IPS DF 19.7 (cell line): ENCODE measurements at regions not wholly inside any gene's neighbourhood (a gene's known extent, or its start where the extent isn't known, plus 50 kb on each side); places are given as distances from the start of the nearest gene placed in this dataset.

ENCODE experiments used
- DNase-seq: peaks from one replicate; pipeline ENCODE4 v3.0.0-alpha.2; 2013; ENCODE audit warnings: low read depth, low spot score

- no peak for DNase-seq
Observed at GRCh38 chr3:59446775-59447465, 397.1 kb upstream of the CFAP20DC start.

- DNase-seq: no peak
Observed at GRCh38 chr3:59444676-59445075, 394.9 kb upstream of the CFAP20DC start.

DNA sequence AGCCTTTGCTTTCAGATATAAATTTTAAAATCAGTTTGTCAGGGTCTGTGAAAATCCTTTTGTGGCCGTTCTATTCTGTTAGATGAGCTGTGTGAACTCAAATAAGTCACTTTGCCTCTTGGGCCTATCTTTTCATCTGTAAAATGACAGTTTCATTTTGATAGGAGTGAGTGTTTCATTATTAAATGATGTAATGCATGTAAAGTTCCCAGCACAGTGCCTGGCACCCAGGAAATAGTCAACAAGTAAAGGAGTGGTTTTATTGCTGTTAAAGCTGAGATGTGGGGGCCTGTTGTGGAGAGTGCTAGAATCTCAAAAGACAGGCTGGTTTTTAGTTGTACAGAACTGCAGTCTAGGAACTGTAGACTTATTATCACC lies 394.5 kb upstream of the CFAP20DC start:
- no peak for DNase-seq

DNA sequence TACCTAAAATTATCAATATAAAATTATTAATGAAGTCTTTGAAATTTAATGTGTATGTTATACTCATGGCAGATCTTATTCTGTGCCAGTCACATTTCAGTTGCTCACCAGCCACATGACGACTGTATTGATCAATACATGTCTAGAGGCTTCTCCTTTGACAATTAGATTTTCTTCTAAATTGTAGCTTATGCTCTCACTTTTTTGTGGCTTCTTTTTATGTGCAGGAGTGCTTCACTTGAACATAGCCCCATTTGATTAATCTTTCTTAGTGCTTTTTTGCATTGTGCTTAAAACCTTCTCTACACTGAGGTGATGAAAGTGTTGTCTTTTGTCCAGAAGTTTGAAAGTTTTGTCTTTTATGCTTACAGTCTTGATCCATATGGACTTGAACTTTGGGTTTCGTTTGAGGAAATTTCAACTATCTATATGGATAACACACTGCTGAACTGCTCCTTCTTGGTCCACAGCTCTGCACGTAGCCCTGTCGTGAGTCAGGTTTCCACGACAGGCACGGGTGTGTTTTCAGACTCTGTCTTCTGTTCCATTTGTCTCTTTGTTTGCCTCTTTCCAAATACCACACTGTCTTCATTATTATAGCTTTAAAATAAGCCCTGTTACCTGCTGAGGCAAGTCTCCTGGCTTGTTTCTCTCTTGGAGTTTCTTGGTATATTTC lies 393.9 kb upstream of the CFAP20DC start:
- no peak for DNase-seq

GRCh38 chr3:59442046-59442445 lies 392.2 kb upstream of the CFAP20DC start:
- no peak for DNase-seq

DNA sequence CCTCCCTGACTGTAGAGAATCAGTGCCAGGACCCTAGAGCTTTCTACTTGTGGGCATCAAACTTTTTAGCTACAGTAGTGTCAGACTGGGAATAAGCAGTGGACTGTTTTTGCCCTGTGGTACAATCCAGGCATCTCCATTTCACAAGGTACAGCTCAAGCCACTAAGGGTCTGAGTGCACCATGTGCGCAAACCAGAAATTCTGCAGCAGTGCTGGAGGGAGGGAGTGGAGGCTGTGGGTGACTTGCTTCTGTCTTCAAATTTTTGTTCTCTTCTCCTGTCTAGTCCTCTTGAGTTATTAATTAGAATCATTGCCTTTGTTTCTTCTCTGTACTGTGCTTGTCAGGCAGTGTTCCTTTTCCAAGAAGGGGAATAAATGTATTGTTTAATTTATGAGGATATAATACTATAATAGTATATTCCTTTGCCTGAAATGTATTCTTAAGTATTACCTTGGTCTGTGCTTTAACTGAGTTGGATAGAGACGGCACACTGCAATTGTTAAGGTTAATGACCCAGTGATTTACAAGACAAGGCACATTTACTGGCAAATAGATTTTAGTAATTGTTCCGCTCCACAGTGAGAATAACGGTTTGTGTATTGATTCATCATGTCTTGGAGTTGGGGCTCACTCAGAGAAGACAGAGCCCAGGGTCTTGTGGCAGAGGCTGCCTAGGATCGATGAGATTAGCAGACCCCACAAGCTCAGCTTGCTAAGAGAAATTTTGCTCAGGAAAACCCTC lies 390.6 kb upstream of the CFAP20DC start:
- DNase-seq: no peak

DNA sequence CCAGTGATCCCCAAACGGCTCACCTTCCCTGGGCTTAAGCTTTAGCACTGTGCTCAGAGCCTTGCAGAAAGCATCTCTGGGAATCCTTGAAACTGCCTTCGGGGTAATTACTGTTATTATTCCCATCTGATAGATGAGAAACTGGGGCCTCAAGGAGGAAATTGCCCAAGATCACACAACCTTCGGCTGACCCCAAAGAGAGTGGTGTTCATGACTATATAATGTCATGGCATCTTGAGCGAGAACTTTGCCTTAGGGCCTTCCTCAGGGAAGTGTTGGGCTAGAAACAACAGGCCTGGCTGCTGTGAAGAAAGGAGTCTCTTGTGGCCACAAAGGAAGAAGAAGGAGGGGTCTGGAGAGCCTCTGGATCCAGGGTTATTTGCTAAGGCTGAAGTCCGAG lies 388.7 kb upstream of the CFAP20DC start:
- no peak for DNase-seq

GRCh38 chr3:59436164-59436958 lies 386.5 kb upstream of the CFAP20DC start:
- no peak for DNase-seq

- no peak for DNase-seq
Observed at GRCh38 chr3:59433546-59433945, 383.7 kb upstream of the CFAP20DC start.

GRCh38 chr3:59432665-59433064 lies 382.8 kb upstream of the CFAP20DC start:
- DNase-seq: no peak

DNA sequence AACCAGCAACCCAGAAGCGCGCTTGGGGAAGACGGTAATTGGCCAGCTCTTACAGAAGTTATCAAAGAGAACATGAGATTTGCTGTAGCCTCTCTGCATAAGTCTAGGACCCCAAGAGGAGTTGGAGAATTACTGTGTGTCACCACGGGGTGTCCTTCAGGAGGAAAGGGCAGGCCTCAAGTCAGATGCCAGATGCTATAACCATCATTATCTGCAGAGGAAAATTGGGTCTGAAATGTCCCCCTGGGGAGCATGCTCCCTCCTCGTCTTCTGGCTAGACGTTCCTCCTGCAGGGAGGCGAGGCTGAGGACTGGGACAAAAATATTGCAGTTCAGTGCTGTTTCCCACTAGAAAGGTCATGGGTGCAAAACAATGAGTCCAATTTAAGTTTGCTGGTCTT lies 380.5 kb upstream of the CFAP20DC start:
- DNase-seq: no peak

DNA sequence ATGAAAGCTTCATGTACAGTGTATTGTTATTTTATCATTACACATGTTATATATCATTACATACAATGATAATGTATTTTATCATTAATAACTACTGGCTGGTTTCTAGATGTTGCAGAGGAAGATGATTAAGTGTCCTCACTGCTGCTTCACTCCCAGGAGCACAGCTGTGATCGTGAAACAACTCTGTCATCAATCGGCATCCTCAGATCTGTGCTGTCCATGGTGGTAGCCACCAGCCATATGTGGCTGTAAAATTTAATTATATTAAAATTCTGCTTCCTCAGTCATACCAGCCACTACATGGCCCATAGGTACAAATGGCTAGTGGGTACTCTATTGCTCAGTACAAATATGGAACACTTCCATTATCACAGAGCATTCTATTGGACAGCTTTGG lies 379.4 kb upstream of the CFAP20DC start:
- DNase-seq: no peak

- no peak for DNase-seq
Observed at GRCh38 chr3:59426821-59427565, 377.2 kb upstream of the CFAP20DC start.

DNA sequence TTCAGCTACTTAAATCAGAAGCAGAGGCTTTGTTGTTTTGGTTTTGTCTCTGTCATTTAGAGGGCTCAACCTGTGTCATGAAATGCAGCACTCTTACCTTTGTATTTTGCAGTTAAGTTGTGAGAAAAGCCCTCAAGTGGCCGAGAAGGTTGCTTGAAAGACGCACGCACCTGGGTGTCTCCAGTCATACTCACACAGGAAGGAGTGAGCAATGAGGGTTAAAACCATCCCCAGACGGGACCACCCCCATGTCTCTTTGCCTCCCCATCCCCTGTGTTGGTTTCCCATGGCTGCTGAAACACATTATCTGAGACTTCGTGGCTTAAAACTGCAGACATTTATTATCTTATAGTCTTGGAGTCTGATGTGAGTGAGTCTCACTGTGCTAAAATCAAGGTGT lies 376.1 kb upstream of the CFAP20DC start:
- DNase-seq: no peak

GRCh38 chr3:59425371-59425770 lies 375.5 kb upstream of the CFAP20DC start:
- DNase-seq: no peak

DNA sequence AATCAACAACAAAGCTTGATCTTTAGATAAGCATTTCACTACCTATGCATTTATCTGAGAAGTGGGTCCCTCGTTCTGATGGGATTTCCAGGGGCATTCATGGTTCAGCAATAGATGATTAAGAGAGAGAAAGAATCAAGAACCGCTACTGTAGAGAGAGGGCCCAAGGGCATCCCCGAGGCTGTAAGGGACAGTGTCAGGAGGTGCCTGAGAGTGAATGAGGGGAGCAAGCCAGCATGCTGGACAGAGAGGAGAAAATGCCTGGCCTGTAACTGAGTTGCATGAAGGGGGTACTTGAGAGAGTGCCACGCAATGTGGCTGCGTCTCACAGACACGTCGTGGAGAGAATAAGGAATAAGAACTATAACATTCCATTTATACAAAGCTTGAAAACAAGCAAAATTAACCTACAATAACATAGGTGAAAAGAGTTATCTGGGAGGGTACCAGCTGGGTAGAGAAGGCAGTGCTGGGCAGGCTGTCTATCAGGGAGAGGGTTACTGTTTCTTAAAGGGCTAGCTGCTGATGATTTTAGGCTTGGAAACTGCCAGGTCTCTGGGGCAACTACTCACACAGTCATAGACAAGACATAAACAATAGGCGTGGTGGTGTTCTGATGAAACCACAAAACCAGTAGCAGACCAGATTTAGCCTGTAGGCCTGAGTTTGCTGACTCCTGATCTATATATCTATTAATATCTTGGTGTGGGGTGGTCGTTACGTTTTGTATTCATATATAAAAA lies 374.6 kb upstream of the CFAP20DC start:
- no peak for DNase-seq

GRCh38 chr3:59423707-59424106 lies 373.9 kb upstream of the CFAP20DC start:
- no peak for DNase-seq

DNA sequence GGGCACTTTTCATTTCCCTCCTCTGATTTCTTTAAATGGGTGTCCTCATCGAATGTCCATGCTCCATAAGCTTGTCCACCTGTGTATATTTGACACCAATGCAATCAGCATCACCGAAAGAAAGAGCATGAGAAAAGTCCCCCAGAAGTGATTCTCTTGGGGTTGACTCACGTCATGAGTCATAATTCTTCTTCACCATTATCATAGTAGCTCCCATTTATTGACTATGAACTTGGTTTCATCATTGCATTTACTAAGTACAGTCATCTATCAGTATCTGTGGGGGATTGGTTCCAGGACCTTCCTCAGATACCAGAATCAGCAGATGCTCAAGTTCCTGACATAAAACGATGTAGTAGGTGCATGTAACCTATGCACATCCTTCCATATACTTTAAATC lies 372.5 kb upstream of the CFAP20DC start:
- DNase-seq: no peak

- DNase-seq: no peak
Observed at GRCh38 chr3:59418836-59419235, 369.0 kb upstream of the CFAP20DC start.

- no peak for DNase-seq
Observed at GRCh38 chr3:59412516-59412915, 362.7 kb upstream of the CFAP20DC start.

- no peak for DNase-seq
Observed at GRCh38 chr3:59411694-59412093, 361.9 kb upstream of the CFAP20DC start.
